ENCODE measurements at regions not wholly inside any gene's neighbourhood (a gene's known extent, or its start where the extent isn't known, plus 50 kb on each side); places are given as distances from the start of the nearest gene placed in this dataset.

GRCh38 chr13:29654843-29655547, 59.5 kb upstream of the SLC7A1 start:
- DNase-seq = no peak

DNA sequence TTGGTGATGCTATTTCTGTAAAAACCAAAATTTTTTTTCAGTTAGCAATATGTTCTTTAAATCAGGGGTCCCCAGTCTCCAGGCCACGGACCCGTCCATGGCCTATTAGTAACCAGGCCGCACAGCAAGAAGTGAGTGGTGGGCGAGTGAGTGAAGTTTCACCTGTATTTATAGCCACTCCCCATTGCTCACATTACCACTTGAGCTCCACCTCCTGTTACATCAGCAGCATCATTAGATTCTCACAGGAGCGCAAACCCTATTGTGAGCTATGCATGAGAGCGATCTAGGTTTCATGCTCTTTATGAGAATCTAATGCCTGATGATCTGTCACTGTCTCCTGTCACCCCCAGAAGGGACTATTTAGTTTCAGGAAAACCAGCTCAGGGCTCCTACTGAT, 58.9 kb upstream of the SLC7A1 start:
- no peak for DNase-seq

DNA sequence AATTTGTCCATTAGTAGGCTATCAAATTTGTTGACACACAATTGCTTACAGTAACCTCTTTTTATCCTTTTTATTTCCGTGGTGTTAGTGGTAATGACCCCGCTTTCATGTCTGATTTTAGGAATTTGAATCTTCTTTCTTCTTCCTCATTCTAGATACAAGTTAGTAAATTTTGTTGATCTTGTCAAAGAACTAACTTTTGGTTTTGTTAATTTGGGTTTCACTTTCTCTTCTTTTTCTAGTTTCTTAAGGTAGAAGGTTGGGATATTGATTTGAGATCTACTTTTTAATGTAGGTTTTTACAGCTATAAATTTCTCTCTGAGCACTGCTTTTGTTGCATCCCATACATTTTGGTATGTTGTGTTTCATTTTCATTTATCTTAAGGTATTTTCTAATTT, 53.3 kb upstream of the SLC7A1 start:
- no peak for DNase-seq
